ENCODE measurements at regions not wholly inside any gene's neighbourhood (a gene's known extent, or its start where the extent isn't known, plus 50 kb on each side); places are given as distances from the start of the nearest gene placed in this dataset.

DNA sequence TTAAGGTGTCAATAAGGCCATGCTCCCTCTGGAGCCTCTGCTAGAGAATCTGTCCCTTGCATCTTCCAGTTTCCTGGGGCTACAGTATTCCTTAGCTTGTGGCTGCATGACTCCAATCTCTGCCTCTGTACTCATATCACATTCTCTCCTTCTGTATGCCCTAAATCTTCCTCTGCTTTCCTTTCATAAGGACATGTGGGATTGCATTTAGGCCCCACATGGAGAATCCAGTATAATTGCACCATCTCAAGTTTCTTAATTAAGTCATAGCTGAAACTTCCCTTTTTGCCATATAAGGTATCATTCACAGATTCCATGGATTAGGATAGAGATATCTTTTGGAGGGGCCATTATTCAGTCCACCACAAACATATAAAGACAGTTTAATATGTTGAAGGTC, 409.8 kb upstream of the TMCO5A start:
- H3K9me3 ChIP-seq: no peaks in the 10 kb centered on the region
- DNase-seq: no peak
- no peaks in the 10 kb centered on the region for H3K27me3 ChIP-seq
- no peaks in the 10 kb centered on the region for H3K4me1 ChIP-seq
- TF ChIP-seq, protein P1, sequence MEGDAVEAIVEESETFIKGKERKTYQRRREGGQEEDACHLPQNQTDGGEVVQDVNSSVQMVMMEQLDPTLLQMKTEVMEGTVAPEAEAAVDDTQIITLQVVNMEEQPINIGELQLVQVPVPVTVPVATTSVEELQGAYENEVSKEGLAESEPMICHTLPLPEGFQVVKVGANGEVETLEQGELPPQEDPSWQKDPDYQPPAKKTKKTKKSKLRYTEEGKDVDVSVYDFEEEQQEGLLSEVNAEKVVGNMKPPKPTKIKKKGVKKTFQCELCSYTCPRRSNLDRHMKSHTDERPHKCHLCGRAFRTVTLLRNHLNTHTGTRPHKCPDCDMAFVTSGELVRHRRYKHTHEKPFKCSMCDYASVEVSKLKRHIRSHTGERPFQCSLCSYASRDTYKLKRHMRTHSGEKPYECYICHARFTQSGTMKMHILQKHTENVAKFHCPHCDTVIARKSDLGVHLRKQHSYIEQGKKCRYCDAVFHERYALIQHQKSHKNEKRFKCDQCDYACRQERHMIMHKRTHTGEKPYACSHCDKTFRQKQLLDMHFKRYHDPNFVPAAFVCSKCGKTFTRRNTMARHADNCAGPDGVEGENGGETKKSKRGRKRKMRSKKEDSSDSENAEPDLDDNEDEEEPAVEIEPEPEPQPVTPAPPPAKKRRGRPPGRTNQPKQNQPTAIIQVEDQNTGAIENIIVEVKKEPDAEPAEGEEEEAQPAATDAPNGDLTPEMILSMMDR (IDR thresholded peaks at IDR 0.05): no peak
- intact Hi-C loops (cut with DNase I; ENCODE audit: low total_unique reads): no loop called here
- no peak overlapping the region for H3K4me3 ChIP-seq
- no peak overlapping the region for H3K27ac ChIP-seq
- H3K36me3 ChIP-seq: no peaks in the 10 kb centered on the region

DNA sequence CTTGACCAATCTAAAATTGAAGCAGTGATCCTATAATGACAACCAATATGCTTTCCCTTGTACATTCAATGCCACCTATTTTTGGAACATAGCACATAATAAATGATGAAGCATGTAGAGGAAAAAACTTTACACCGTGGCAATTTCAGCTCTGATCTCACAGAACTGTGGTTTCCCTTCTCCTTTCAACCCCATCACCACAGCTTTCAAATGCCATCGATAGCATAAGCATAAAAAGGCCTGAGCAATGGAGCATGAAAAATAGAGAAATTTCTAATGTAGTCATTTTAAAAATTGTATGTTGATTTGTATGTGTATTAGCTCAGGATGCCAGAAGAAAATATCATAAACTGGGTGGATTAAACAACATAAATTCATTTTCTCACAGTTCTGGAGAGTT, 406.0 kb upstream of the TMCO5A start:
- H3K27me3 ChIP-seq: no peaks in the 10 kb centered on the region
- no peak for DNase-seq
- no peaks in the 10 kb centered on the region for H3K4me1 ChIP-seq
- no peaks in the 10 kb centered on the region for H3K36me3 ChIP-seq
- TF ChIP-seq, protein P1 (IDR thresholded peaks at IDR 0.05): no peak
- intact Hi-C loops (cut with DNase I; ENCODE audit: low total_unique reads): no loop called here
- H3K27ac ChIP-seq: no peak overlapping the region
- no peak overlapping the region for H3K4me3 ChIP-seq
- H3K9me3 ChIP-seq: no peaks in the 10 kb centered on the region

DNA sequence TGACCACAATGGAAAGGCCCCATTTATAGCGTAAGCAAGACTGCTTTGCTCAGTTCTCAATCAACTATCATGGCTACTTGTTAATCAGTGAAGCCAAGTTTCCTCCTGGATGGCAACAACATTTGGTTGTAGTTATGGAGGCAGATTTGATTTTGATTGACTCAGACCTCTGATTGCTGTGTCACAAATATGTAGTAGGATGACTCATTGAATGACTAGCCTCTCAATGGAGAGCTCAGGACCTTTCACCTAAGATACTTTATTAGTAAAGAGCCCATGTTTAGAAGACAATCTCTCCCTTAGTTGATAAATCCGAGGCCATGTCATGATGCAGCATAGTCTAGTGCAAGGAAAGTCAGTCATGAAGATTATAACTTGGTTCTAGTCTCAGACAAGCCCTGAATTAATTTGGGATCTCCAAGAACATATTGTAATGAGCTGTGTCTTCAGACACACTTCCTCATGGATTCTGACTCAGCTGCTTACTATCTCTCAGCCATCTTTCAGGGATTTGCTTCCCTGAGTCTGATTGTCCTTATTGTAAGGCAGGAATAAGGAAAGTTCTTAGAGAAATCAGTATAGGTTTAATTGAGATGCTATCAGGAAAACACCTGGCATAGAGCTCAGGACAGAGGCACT, 397.4 kb upstream of the TMCO5A start:
- H3K9me3 ChIP-seq: no peaks in the 10 kb centered on the region
- no peak overlapping the region for H3K27ac ChIP-seq
- H3K4me1 ChIP-seq: no peaks in the 10 kb centered on the region
- H3K27me3 ChIP-seq: no peaks in the 10 kb centered on the region
- no peak overlapping the region for H3K4me3 ChIP-seq
- DNase-seq: no peak
- TF ChIP-seq, protein P1 (IDR thresholded peaks at IDR 0.05): no peak
- intact Hi-C loops (cut with DNase I; ENCODE audit: low total_unique reads): no loop called here
- no peaks in the 10 kb centered on the region for H3K36me3 ChIP-seq

DNA sequence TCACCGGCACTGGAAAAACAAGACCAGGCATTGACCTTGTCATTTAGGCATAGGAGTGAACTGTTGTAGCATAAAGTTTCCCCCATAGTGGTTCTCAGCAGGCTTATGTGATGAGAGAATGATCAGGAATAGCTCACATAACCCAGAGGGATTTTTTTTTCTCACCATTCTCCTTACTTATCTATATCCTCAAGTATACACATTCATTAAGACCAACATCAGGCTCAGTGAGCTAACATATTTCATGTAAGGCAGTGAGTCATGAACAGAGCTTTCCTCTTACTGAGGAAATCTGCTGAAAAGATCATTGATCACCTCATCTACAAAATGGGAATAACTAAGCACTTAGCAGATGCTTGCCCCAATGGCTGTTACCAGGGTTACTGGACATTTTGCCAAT, 396.6 kb upstream of the TMCO5A start:
- Histone ChIP-seq H3K27ac (no peak overlapping the region), H3K36me3 (no peaks in the 10 kb centered on the region), H3K4me3 (no peak overlapping the region), H3K4me1 (no peaks in the 10 kb centered on the region), H3K27me3 (no peaks in the 10 kb centered on the region), H3K9me3 (no peaks in the 10 kb centered on the region)
- intact Hi-C loops (cut with DNase I; ENCODE audit: low total_unique reads): no loop called here
- TF ChIP-seq, protein P1 (IDR thresholded peaks at IDR 0.05): no peak
- DNase-seq: no peak

DNA sequence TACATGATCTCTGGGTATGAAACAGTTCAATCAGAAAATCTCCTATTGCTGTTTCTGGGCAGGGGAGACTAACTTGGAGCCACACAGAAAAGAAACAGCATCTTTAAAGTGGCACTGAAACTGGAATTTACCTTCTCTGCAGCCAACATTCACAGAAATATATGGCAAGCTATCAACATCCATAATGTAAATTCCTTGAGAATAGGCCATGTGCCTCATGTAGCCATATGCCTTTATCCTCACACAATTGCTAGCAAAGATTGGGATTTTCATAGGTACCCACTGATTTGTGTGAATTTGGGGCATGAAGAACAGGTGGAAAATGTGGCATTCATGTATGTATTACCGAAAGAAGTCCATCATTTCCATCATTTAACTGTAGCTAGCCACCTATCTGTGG, 386.3 kb upstream of the TMCO5A start:
- no peaks in the 10 kb centered on the region for H3K36me3 ChIP-seq
- DNase-seq: no peak
- TF ChIP-seq, protein P1 (IDR thresholded peaks at IDR 0.05): no peak
- H3K27ac ChIP-seq: no peak overlapping the region
- no peak overlapping the region for H3K4me3 ChIP-seq
- no peaks in the 10 kb centered on the region for H3K27me3 ChIP-seq
- intact Hi-C loops (cut with DNase I; ENCODE audit: low total_unique reads): no loop called here
- H3K4me1 ChIP-seq: no peaks in the 10 kb centered on the region
- H3K9me3 ChIP-seq: no peaks in the 10 kb centered on the region

All from tibial artery (tissue), 4 donors.